SK-N-SH treated with all-trans-retinoic acid at 6 μM for 48 hours (cell line): ENCODE measurements at regions not wholly inside any gene's neighbourhood (a gene's known extent, or its start where the extent isn't known, plus 50 kb on each side); places are given as distances from the start of the nearest gene placed in this dataset.

Experiments
- ATAC-seq: fragments of 200-7000 bp; cut with Tn5 transposase; 3 replicates; pipeline ENCODE4 v1.9.1; 2020; ENCODE audit warnings: mild to moderate bottlenecking, moderate library complexity
- ARNTL ChIP-seq: fragments of 450-650 bp; formaldehyde crosslinking; IDR thresholded peaks from 2 replicates; pipeline ENCODE4 v1.5.0; 2020; ENCODE audit warnings: low read depth, mild to moderate bottlenecking, moderate library complexity, borderline replicate concordance
- CSDC2 ChIP-seq: fragments of 250-450 bp; sonication (Bioruptor Pico); IDR thresholded peaks from 2 replicates; pipeline ENCODE4 v1.5.0; 2020; ENCODE audit warnings: mild to moderate bottlenecking, moderate library complexity
- ESRRG ChIP-seq: fragments of 250-450 bp; sonication (Bioruptor Pico); IDR thresholded peaks from 2 replicates; pipeline ENCODE4 v1.6.1; 2021; ENCODE audit warnings: mild to moderate bottlenecking
- OSR1 ChIP-seq: fragments of 250-450 bp; sonication (Bioruptor Pico); IDR thresholded peaks from 2 replicates; pipeline ENCODE4 v1.8.0; 2022; ENCODE audit warnings: moderate library complexity, mild to moderate bottlenecking, inconsistent platforms
- RARB ChIP-seq: fragments of 250-450 bp; sonication (Bioruptor Pico); IDR thresholded peaks from 2 replicates; pipeline ENCODE4 v1.8.0; 2021; ENCODE audit warnings: mild to moderate bottlenecking, moderate library complexity
- SNAI2 ChIP-seq: fragments of 250-450 bp; sonication (Bioruptor Pico); IDR thresholded peaks from 2 replicates; pipeline ENCODE4 v1.5.0; 2020; ENCODE audit warnings: mild to moderate bottlenecking, moderate library complexity
- TCF4 ChIP-seq: fragments of 250-450 bp; sonication (Bioruptor Pico); IDR thresholded peaks from 2 replicates; pipeline ENCODE4 v1.8.0; 2021; ENCODE audit warnings: mild to moderate bottlenecking, moderate library complexity, borderline replicate concordance
- TOX ChIP-seq: fragments of 250-450 bp; sonication (Bioruptor Pico); IDR thresholded peaks from 2 replicates; pipeline ENCODE4 v1.8.0; 2021; ENCODE audit warnings: mild to moderate bottlenecking, moderate library complexity, borderline replicate concordance
- ZC3H10 ChIP-seq: fragments of 250-450 bp; sonication (Bioruptor Pico); IDR thresholded peaks from 2 replicates; pipeline ENCODE4 v1.5.1; 2021; ENCODE audit warnings: mild to moderate bottlenecking, moderate library complexity
- ZFP30 ChIP-seq: fragments of 450-650 bp; formaldehyde crosslinking; IDR thresholded peaks from 2 replicates; pipeline ENCODE4 v1.5.0; 2022; ENCODE audit warnings: mild to moderate bottlenecking, moderate library complexity
- ZNF70 ChIP-seq: fragments of 450-650 bp; formaldehyde crosslinking; IDR thresholded peaks from 2 replicates; pipeline ENCODE4 v1.5.0; 2020; ENCODE audit warnings: mild to moderate bottlenecking, moderate library complexity
- TF ChIP-seq, protein P1 (sequence below): fragments of 250-450 bp; sonication (Bioruptor Pico); IDR thresholded peaks from 2 replicates; pipeline ENCODE4 v1.5.0; 2020; ENCODE audit warnings: mild to moderate bottlenecking, moderate library complexity
- TF ChIP-seq, protein P2 (sequence below): fragments of 250-450 bp; sonication (Bioruptor Pico); IDR thresholded peaks from 2 replicates; pipeline ENCODE4 v1.5.1; 2020; ENCODE audit warnings: low read depth, mild to moderate bottlenecking, moderate library complexity
- TF ChIP-seq, protein P3 (sequence below): fragments of 250-450 bp; sonication (Bioruptor Pico); IDR thresholded peaks from 2 replicates; pipeline ENCODE4 v1.8.0; 2020; ENCODE audit warnings: mild to moderate bottlenecking, moderate library complexity, borderline replicate concordance
- TF ChIP-seq, protein P4 (sequence below): fragments of 250-450 bp; sonication (Bioruptor Pico); IDR thresholded peaks from 2 replicates; pipeline ENCODE4 v1.5.1; 2021; ENCODE audit warnings: mild to moderate bottlenecking, moderate library complexity

DNA sequence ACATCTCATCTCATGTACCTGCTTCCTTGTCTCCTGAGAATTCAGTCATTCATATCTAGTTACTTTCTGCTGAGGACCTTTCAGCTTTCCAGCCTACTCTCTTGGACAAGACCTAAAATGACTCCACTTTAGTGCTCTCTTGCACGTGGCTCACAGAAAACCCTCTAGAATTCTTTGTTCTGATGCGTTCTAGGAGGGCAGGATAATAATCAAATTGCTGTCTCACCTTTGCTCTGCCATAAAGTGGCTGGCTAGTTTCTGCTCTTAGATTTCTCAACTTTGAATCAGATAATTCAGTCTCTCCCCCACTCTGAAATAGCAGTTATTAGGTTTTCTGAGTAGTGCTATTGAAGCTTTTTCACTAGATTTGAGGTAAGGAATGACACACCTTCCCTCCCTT, 429.5 kb upstream of the FBXO33 start:
- ATAC-seq, result no peak
- TF ChIP-seq, protein P1, sequence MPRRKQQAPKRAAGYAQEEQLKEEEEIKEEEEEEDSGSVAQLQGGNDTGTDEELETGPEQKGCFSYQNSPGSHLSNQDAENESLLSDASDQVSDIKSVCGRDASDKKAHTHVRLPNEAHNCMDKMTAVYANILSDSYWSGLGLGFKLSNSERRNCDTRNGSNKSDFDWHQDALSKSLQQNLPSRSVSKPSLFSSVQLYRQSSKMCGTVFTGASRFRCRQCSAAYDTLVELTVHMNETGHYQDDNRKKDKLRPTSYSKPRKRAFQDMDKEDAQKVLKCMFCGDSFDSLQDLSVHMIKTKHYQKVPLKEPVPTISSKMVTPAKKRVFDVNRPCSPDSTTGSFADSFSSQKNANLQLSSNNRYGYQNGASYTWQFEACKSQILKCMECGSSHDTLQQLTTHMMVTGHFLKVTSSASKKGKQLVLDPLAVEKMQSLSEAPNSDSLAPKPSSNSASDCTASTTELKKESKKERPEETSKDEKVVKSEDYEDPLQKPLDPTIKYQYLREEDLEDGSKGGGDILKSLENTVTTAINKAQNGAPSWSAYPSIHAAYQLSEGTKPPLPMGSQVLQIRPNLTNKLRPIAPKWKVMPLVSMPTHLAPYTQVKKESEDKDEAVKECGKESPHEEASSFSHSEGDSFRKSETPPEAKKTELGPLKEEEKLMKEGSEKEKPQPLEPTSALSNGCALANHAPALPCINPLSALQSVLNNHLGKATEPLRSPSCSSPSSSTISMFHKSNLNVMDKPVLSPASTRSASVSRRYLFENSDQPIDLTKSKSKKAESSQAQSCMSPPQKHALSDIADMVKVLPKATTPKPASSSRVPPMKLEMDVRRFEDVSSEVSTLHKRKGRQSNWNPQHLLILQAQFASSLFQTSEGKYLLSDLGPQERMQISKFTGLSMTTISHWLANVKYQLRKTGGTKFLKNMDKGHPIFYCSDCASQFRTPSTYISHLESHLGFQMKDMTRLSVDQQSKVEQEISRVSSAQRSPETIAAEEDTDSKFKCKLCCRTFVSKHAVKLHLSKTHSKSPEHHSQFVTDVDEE (CRISPR knock-in tag), result no peak
- TF ChIP-seq SNAI2 (CRISPR knock-in tag) (no peak), CSDC2 (CRISPR knock-in tag) (no peak), TOX (no peak), OSR1 (no peak), ZFP30 (CRISPR knock-in tag) (no peak), ZC3H10 (CRISPR knock-in tag) (no peak), TCF4 (CRISPR knock-in tag) (no peak), ESRRG (no peak), ZNF70 (no peak), RARB (CRISPR knock-in tag) (no peak)
- TF ChIP-seq, protein P2, sequence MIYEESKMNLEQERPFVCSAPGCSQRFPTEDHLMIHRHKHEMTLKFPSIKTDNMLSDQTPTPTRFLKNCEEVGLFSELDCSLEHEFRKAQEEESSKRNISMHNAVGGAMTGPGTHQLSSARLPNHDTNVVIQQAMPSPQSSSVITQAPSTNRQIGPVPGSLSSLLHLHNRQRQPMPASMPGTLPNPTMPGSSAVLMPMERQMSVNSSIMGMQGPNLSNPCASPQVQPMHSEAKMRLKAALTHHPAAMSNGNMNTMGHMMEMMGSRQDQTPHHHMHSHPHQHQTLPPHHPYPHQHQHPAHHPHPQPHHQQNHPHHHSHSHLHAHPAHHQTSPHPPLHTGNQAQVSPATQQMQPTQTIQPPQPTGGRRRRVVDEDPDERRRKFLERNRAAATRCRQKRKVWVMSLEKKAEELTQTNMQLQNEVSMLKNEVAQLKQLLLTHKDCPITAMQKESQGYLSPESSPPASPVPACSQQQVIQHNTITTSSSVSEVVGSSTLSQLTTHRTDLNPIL (CRISPR knock-in tag), result no peak
- TF ChIP-seq, protein P3, sequence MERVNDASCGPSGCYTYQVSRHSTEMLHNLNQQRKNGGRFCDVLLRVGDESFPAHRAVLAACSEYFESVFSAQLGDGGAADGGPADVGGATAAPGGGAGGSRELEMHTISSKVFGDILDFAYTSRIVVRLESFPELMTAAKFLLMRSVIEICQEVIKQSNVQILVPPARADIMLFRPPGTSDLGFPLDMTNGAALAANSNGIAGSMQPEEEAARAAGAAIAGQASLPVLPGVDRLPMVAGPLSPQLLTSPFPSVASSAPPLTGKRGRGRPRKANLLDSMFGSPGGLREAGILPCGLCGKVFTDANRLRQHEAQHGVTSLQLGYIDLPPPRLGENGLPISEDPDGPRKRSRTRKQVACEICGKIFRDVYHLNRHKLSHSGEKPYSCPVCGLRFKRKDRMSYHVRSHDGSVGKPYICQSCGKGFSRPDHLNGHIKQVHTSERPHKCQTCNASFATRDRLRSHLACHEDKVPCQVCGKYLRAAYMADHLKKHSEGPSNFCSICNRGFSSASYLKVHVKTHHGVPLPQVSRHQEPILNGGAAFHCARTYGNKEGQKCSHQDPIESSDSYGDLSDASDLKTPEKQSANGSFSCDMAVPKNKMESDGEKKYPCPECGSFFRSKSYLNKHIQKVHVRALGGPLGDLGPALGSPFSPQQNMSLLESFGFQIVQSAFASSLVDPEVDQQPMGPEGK (CRISPR knock-in tag), result no peak
- TF ChIP-seq, protein P4, sequence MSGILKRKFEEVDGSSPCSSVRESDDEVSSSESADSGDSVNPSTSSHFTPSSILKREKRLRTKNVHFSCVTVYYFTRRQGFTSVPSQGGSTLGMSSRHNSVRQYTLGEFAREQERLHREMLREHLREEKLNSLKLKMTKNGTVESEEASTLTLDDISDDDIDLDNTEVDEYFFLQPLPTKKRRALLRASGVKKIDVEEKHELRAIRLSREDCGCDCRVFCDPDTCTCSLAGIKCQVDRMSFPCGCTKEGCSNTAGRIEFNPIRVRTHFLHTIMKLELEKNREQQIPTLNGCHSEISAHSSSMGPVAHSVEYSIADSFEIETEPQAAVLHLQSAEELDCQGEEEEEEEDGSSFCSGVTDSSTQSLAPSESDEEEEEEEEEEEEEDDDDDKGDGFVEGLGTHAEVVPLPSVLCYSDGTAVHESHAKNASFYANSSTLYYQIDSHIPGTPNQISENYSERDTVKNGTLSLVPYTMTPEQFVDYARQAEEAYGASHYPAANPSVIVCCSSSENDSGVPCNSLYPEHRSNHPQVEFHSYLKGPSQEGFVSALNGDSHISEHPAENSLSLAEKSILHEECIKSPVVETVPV (CRISPR knock-in tag), result no peak

DNA sequence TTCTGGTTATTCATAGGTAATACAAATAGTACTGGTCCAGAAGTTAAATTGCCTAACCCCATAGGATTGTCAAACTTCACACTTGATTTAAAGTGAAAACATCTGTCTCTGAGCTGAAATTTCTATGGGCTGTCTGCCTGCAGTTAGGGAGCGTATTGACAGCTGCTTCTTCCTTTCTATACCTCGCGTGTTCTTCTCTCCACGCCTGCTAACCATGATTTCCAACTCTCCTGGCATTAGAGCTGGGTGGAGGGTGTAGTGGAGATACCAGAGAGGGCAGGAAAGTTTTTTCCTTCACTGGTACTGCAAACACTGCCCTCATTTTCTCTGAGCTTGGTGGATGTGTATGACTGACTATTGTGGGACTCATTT, 429.0 kb upstream of the FBXO33 start:
- TF ChIP-seq, protein P2 (CRISPR knock-in tag), result no peak
- no peak for ATAC-seq

DNA sequence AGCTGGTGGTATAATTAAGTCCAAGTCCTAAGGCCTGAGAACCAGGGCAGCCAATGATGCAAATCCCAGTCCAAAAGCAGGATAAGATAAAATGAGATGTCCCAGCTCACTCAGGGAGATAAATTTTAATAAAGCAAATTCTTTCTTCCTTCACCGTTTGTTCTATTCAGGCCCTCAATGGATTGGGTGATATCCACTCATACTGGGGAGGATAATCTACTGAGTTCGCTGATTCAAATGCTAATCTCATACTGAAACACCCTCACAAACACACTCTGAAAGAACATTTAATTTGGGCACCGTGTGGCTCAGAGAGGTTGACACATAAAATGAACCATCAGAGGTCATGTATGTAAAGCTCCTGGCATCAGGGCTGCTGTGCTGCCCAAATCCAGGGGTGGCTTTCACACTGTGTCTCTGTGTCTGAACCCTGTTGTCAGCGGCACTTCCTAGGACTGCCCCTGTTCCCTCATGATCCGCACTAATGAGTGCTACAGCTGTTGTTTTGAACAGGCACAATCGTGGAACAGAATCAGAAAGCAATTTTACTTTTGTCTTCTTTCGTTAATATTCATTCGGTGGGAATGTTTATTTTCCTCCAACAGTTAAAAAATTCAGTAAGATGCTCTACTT, 428.5 kb upstream of the FBXO33 start:
- TF ChIP-seq, protein P2 (CRISPR knock-in tag), result no peak
- TF ChIP-seq, protein P1 (CRISPR knock-in tag), result no peak
- no peak for TF ChIP-seq SNAI2 (CRISPR knock-in tag)
- TF ChIP-seq CSDC2 (CRISPR knock-in tag), result no peak
- no peak for TF ChIP-seq ARNTL
- no peak for TF ChIP-seq ESRRG
- ATAC-seq, result no peak
